IMR-90 (cell line): ENCODE measurements at regions not wholly inside any gene's neighbourhood (a gene's known extent, or its start where the extent isn't known, plus 50 kb on each side); places are given as distances from the start of the nearest gene placed in this dataset.

Experiments used
- ATAC-seq: fragments of 200-7000 bp; cut with Tn5 transposase; 2 replicates; pipeline ENCODE4 v1.9.1; 2020; ENCODE audit warnings: low read depth, mild to moderate bottlenecking, moderate library complexity
- BruUV-seq: library from RNA; stranded (reverse); fragments of 400-500 nt; replicated peaks from 2 replicates; lab custom pipeline; 2021; lab: Mats Ljungman, UMichigan
- CTCF ChIA-PET: fragments of 300-600 bp; formaldehyde crosslinking; extraction: SDS; loops from one replicate; lab custom pipeline; 2021; ENCODE audit warnings: antibody characterized with exemption; lab: Yijun Ruan, JAX
- POLR2A ChIA-PET: fragments of 300-600 bp; sonication (Branson Sonifier 250); formaldehyde crosslinking; loops from one replicate; lab custom pipeline; 2022; ENCODE audit warnings: antibody characterized with exemption; ENCODE audit not compliant: unreplicated experiment; lab: Charles Lee
- DNase-seq: peaks from one replicate; pipeline ENCODE4 v3.0.0; 2013
- H2AFZ ChIP-seq: replicated peaks from 2 replicates; pipeline ENCODE3; 2013; ENCODE audit warnings: low read length, mild to moderate bottlenecking; ENCODE audit not compliant: poor library complexity
- H2AK5ac ChIP-seq: 2 replicates; pipeline ENCODE4 v1.6.1; 2013; ENCODE audit warnings: low read depth, low read length, inconsistent platforms
- H2AK9ac ChIP-seq: replicated peaks from 2 replicates; pipeline ENCODE3; 2013; ENCODE audit warnings: mild to moderate bottlenecking, low read depth, low read length, moderate library complexity; ENCODE audit not compliant: poor library complexity
- H2BK120ac ChIP-seq: 2 replicates; pipeline ENCODE4 v1.6.1; 2013; ENCODE audit warnings: low read depth, low read length, inconsistent platforms
- H2BK15ac ChIP-seq: 3 replicates; pipeline ENCODE4 v1.6.1; 2013; ENCODE audit warnings: low read depth, low read length, inconsistent platforms
- H2BK20ac ChIP-seq: 2 replicates; pipeline ENCODE4 v1.6.1; 2013; ENCODE audit warnings: low read depth, mild to moderate bottlenecking, inconsistent platforms, low read length, moderate library complexity
- H2BK5ac ChIP-seq: 2 replicates; pipeline ENCODE4 v1.6.1; 2013; ENCODE audit warnings: mild to moderate bottlenecking, low read depth, low read length, inconsistent platforms; ENCODE audit not compliant: poor library complexity, severe bottlenecking
- H3K14ac ChIP-seq: replicated peaks from 2 replicates; pipeline ENCODE4 v1.6.1; 2013; ENCODE audit warnings: low read depth, low read length, inconsistent platforms
- H3K18ac ChIP-seq: 2 replicates; pipeline ENCODE4 v1.6.1; 2013; ENCODE audit warnings: low read depth, low read length, control low read depth
- H3K23ac ChIP-seq: 2 replicates; pipeline ENCODE4 v1.6.1; 2013; ENCODE audit warnings: low read depth, low read length, inconsistent platforms
- H3K27ac ChIP-seq: 2 replicates; pipeline ENCODE4 v1.5.1; 2013; ENCODE audit warnings: mild to moderate bottlenecking, control low read depth, low read length; ENCODE audit not compliant: insufficient read depth
- H3K27me3 ChIP-seq: 2 replicates; pipeline ENCODE4 v1.6.1; 2013; ENCODE audit warnings: low read length; ENCODE audit not compliant: control insufficient read depth, insufficient read depth
- H3K36me3 ChIP-seq: 2 replicates; pipeline ENCODE4 v1.6.1; 2013; ENCODE audit warnings: low read length, mixed read lengths; ENCODE audit not compliant: control insufficient read depth, insufficient read depth
- H3K4ac ChIP-seq: 2 replicates; pipeline ENCODE4 v1.6.1; 2013; ENCODE audit warnings: low read depth, low read length, inconsistent platforms
- H3K4me1 ChIP-seq: 2 replicates; pipeline ENCODE4 v1.6.1; 2013; ENCODE audit warnings: low read length, mixed read lengths; ENCODE audit not compliant: control insufficient read depth, insufficient read depth
- H3K4me2 ChIP-seq: 2 replicates; pipeline ENCODE4 v1.6.1; 2013; ENCODE audit warnings: low read depth, mild to moderate bottlenecking, control low read depth, low read length, moderate library complexity
- H3K4me3 ChIP-seq: 2 replicates; pipeline ENCODE4 v1.5.1; 2013; ENCODE audit warnings: low read depth, mild to moderate bottlenecking, control low read depth, low read length, moderate library complexity; ENCODE audit not compliant: insufficient read depth
- H3K56ac ChIP-seq: 2 replicates; pipeline ENCODE4 v1.6.1; 2013; ENCODE audit warnings: low read length, inconsistent platforms; ENCODE audit not compliant: insufficient read depth; ENCODE audit errors: extremely low read depth
- H3K79me1 ChIP-seq, 2 experiments: 2 replicates each; pipeline ENCODE4 v1.6.1; 2013; ENCODE audit warnings: low read length in 2 of 2, inconsistent platforms in 1 of 2, low read depth in 1 of 2
- H3K9ac ChIP-seq: 2 replicates; pipeline ENCODE4 v1.6.1; 2013; ENCODE audit warnings: low read depth, low read length, control low read depth
- H3K9me1 ChIP-seq: 2 replicates; pipeline ENCODE4 v1.6.1; 2013; ENCODE audit warnings: low read length, inconsistent platforms; ENCODE audit not compliant: insufficient read depth
- H3K9me3 ChIP-seq: 2 replicates; pipeline ENCODE4 v1.6.1; 2013; ENCODE audit warnings: low read length; ENCODE audit not compliant: control insufficient read depth, insufficient read depth
- H4K20me1 ChIP-seq: 2 replicates; pipeline ENCODE4 v1.6.1; 2013; ENCODE audit warnings: low read length, inconsistent platforms; ENCODE audit not compliant: insufficient read depth
- H4K5ac ChIP-seq: 2 replicates; pipeline ENCODE4 v1.6.1; 2013; ENCODE audit warnings: mild to moderate bottlenecking, low read depth, low read length, control low read depth
- H4K8ac ChIP-seq, 2 experiments: 2 replicates each; pipeline ENCODE4 v1.6.1; 2013; ENCODE audit warnings: low read depth in 2 of 2, low read length in 2 of 2, control low read depth in 1 of 2, inconsistent platforms in 1 of 2
- H4K91ac ChIP-seq: 2 replicates; pipeline ENCODE4 v1.6.1; 2013; ENCODE audit warnings: low read depth, low read length, inconsistent platforms; ENCODE audit not compliant: insufficient read depth
- ELK1 ChIP-seq: fragments of 150-350 bp; IDR thresholded peaks from 2 replicates; pipeline ENCODE4 v1.6.1; 2016; ENCODE audit warnings: low read depth, mild to moderate bottlenecking, low read length, moderate library complexity, borderline replicate concordance
- NFE2L2 ChIP-seq: fragments of 150-350 bp; IDR thresholded peaks from 2 replicates; pipeline ENCODE4 v1.6.1; 2016; ENCODE audit warnings: low read depth, mild to moderate bottlenecking, low read length
- RCOR1 ChIP-seq: IDR thresholded peaks from 2 replicates; pipeline ENCODE4 v1.6.1; 2012; ENCODE audit warnings: mild to moderate bottlenecking, low read length, improper control_type of control experiment; ENCODE audit not compliant: insufficient replicate concordance
- WGBS, 2 experiments: methylation state at CpG; one replicate each; pipeline versions ENCODE4 v1.1.5 to v1.1.7; 2013; ENCODE audit warnings: missing lambda C conversion rate in 2 of 2; ENCODE audit not compliant: insufficient read length in 1 of 2; ENCODE audit errors: extremely low coverage in 2 of 2; 5-methylcytosine and 5-hydroxymethylcytosine counted together
- dilution Hi-C: fragments of 300-500 bp; cut with HindIII; formaldehyde crosslinking; loops from one replicate; pipeline ENCODE4 v1.14.3; 2018; ENCODE audit warnings: low sequenced_read_pairs; ENCODE audit not compliant: unreplicated experiment
- in situ Hi-C: fragments of 300-500 bp; cut with MboI; formaldehyde crosslinking; loops from 3 replicates; pipeline ENCODE4 v1.14.3; 2019; ENCODE audit warnings: low sequenced_read_pairs, inconsistent platforms, mixed read lengths
- intact Hi-C: fragments of 100-400 bp; cut with micrococcal nuclease; formaldehyde crosslinking; loops from 2 replicates; pipeline ENCODE4 v1.10.0; 2022

- ATAC-seq (no peak), DNase-seq (no peak)
- Histone ChIP-seq H3K4ac (no peak overlapping the region), H4K8ac (no peak overlapping the region), H2BK120ac (no peak overlapping the region), H3K4me2 (no peak overlapping the region), H3K79me1 (no peaks in the 10 kb centered on the region), H4K91ac (no peak overlapping the region), H4K5ac (no peak overlapping the region), H3K9ac (no peak overlapping the region), H4K20me1 (no peaks in the 10 kb centered on the region), H3K18ac (no peak overlapping the region), H2BK15ac (no peak overlapping the region), H3K9me1 (no peaks in the 10 kb centered on the region), H3K36me3 (no peaks in the 10 kb centered on the region), H2BK5ac (no peak overlapping the region), H3K56ac (no peak overlapping the region), H2AK5ac (no peak overlapping the region), H2AFZ (no peak overlapping the region), H3K27ac (no peak overlapping the region), H2BK20ac (no peak overlapping the region), H3K14ac (no peak overlapping the region), H3K4me3 (no peak overlapping the region), H3K4me1 (no peaks in the 10 kb centered on the region), H3K27me3 (no peaks in the 10 kb centered on the region), H3K23ac (no peak overlapping the region), H2AK9ac (no peak overlapping the region), H3K9me3 (peaks cover 56% of the 10 kb centered on the region)
- dilution Hi-C loops (no loop called here), in situ Hi-C loops (no loop called here), intact Hi-C loops (no loop called here)
- ChIA-PET CTCF (no interaction called here), POLR2A (no interaction called here)
- TF ChIP-seq RCOR1 (no peak), NFE2L2 (no peak), ELK1 (no peak)
- BruUV-seq: no TSS peak
- WGBS, 2 experiments: 78% methylated on average over 15 of the region's 16 CpGs; no CpG with 5 or more reads in 1 of the 2 experiments
Observed at GRCh38 chr5:178794433-178794832, 64.0 kb upstream of the ZNF354A start.
